ENCODE measurements at regions not wholly inside any gene's neighbourhood (a gene's known extent, or its start where the extent isn't known, plus 50 kb on each side); places are given as distances from the start of the nearest gene placed in this dataset.
"Not testable (repeated sequence)": the region's sequence is repeated elsewhere in the genome, so short reads cannot be mapped to it uniquely, and the experiment has no call there.

DNA sequence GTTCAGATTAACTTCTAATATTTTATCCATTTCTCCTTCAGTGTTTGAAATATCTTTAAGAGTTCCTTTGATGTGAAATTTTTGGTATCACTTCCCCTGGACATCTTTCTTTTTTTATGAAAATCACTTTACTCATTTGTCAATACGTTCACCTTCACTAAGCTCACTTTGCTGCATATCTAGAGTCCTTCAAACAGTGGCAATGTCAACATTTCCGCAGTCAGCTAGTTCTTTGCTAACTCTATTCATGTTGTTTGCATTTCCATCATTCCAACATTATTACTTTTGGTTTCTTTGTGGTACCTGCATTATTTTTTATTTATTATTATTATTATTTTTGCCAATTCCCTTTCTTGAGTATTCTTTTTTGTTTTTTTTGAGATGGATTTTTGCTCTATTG is 203.0 kb downstream of the GPAT3 start:
- CTCF ChIA-PET: no interaction called here
- intact Hi-C loops (cut with micrococcal nuclease; ENCODE audit: unreplicated experiment): no loop called here
- H3K9me3 Mint-ChIP-seq (ENCODE audit: low read depth, unreplicated experiment): no peaks in the 10 kb centered on the region
- DNase-seq: no peak
- H3K27me3 Mint-ChIP-seq (ENCODE audit: unreplicated experiment): peaks cover 13% of the 10 kb centered on the region
- TF ChIP-seq, protein P1, sequence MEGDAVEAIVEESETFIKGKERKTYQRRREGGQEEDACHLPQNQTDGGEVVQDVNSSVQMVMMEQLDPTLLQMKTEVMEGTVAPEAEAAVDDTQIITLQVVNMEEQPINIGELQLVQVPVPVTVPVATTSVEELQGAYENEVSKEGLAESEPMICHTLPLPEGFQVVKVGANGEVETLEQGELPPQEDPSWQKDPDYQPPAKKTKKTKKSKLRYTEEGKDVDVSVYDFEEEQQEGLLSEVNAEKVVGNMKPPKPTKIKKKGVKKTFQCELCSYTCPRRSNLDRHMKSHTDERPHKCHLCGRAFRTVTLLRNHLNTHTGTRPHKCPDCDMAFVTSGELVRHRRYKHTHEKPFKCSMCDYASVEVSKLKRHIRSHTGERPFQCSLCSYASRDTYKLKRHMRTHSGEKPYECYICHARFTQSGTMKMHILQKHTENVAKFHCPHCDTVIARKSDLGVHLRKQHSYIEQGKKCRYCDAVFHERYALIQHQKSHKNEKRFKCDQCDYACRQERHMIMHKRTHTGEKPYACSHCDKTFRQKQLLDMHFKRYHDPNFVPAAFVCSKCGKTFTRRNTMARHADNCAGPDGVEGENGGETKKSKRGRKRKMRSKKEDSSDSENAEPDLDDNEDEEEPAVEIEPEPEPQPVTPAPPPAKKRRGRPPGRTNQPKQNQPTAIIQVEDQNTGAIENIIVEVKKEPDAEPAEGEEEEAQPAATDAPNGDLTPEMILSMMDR (IDR thresholded peaks at IDR 0.05; ENCODE audit: unreplicated experiment): no peak
- no peak overlapping the region for H3K27ac Mint-ChIP-seq (ENCODE audit: unreplicated experiment)
- H3K4me3 Mint-ChIP-seq (ENCODE audit: low read depth, unreplicated experiment): no peak overlapping the region
- BruUV-seq (replicated peaks): no TSS peak
- no peaks in the 10 kb centered on the region for H3K36me3 Mint-ChIP-seq (ENCODE audit: insufficient read depth, unreplicated experiment)
- H3K4me1 Mint-ChIP-seq (ENCODE audit: low read depth, unreplicated experiment): no peaks in the 10 kb centered on the region

DNA sequence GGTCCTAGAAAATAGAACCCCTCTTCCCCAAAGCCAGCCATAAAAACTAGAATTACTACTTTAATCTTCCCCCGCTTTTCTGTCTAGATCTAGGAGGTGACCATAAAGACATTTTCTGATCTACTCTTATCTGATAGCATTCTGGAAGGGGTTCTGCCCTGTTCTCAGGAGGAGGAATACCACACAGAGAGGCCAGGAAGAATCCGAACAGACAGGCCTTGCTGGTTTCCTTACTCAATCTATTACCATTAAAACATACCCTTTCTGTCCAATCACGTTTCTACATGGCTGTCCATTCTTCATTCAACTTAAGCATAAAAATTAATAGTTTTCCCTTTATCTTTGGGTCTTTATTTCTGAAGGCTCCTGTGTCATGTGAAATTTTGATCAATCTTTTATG is 198.7 kb downstream of the GPAT3 start:
- TF ChIP-seq, protein P1 (IDR thresholded peaks at IDR 0.05; ENCODE audit: unreplicated experiment): no peak
- CTCF ChIA-PET: no interaction called here
- no TSS peak for BruUV-seq (replicated peaks)
- Mint-ChIP-seq H3K9me3 (ENCODE audit: low read depth, unreplicated experiment) (no peaks in the 10 kb centered on the region), H3K36me3 (ENCODE audit: insufficient read depth, unreplicated experiment) (no peaks in the 10 kb centered on the region), H3K4me1 (ENCODE audit: low read depth, unreplicated experiment) (no peaks in the 10 kb centered on the region), H3K27ac (ENCODE audit: unreplicated experiment) (no peak overlapping the region), H3K4me3 (ENCODE audit: low read depth, unreplicated experiment) (no peak overlapping the region), H3K27me3 (ENCODE audit: unreplicated experiment) (peaks cover 2% of the 10 kb centered on the region)
- intact Hi-C loops (cut with micrococcal nuclease; ENCODE audit: unreplicated experiment): no loop called here
- no peak for DNase-seq

- H3K27me3 Mint-ChIP-seq (ENCODE audit: unreplicated experiment): no peaks in the 10 kb centered on the region
- TF ChIP-seq, protein P1 (IDR thresholded peaks at IDR 0.05; ENCODE audit: unreplicated experiment): no peak
- DNase-seq: no peak
- no TSS peak for BruUV-seq (replicated peaks)
- H3K27ac Mint-ChIP-seq (ENCODE audit: unreplicated experiment): no peak overlapping the region
- no peaks in the 10 kb centered on the region for H3K36me3 Mint-ChIP-seq (ENCODE audit: insufficient read depth, unreplicated experiment)
- H3K9me3 Mint-ChIP-seq (ENCODE audit: low read depth, unreplicated experiment): no peaks in the 10 kb centered on the region
- no peaks in the 10 kb centered on the region for H3K4me1 Mint-ChIP-seq (ENCODE audit: low read depth, unreplicated experiment)
- CTCF ChIA-PET: no interaction called here
- no peak overlapping the region for H3K4me3 Mint-ChIP-seq (ENCODE audit: low read depth, unreplicated experiment)
- intact Hi-C loops (cut with micrococcal nuclease; ENCODE audit: unreplicated experiment): no loop called here
Observed at GRCh38 chr4:83732114-83732635, 196.3 kb downstream of the GPAT3 start.

GRCh38 chr4:83731609-83732008 is 195.7 kb downstream of the GPAT3 start:
- peak; percentile 4 for DNase-seq
- H3K4me1 Mint-ChIP-seq (ENCODE audit: low read depth, unreplicated experiment): no peaks in the 10 kb centered on the region
- CTCF ChIA-PET: no interaction called here
- H3K36me3 Mint-ChIP-seq (ENCODE audit: insufficient read depth, unreplicated experiment): no peaks in the 10 kb centered on the region
- no TSS peak for BruUV-seq (replicated peaks)
- intact Hi-C loops (cut with micrococcal nuclease; ENCODE audit: unreplicated experiment): no loop called here
- H3K27ac Mint-ChIP-seq (ENCODE audit: unreplicated experiment): no peak overlapping the region
- TF ChIP-seq, protein P1 (IDR thresholded peaks at IDR 0.05; ENCODE audit: unreplicated experiment): no peak
- no peak overlapping the region for H3K4me3 Mint-ChIP-seq (ENCODE audit: low read depth, unreplicated experiment)
- peaks cover 4% of the 10 kb centered on the region for H3K27me3 Mint-ChIP-seq (ENCODE audit: unreplicated experiment)
- H3K9me3 Mint-ChIP-seq (ENCODE audit: low read depth, unreplicated experiment): no peaks in the 10 kb centered on the region

DNA sequence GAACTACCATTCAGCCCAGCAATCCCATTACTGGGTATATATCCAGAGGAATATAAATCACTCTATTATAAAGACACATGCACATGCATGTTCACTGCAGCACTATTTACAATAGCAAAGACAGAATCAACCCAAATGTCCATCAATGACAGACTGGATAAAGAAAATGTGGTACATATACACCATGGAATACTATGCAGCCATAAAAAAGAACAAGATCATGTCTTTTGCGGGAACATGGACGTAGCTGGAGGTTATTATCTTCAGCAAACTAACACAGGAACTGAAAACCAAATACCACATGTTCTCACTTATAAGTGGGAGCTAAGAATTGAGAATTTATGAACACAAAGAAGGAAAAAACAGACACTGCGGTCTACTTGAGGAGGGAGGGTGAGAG is 195.1 kb downstream of the GPAT3 start:
- H3K9me3 Mint-ChIP-seq (ENCODE audit: low read depth, unreplicated experiment); H3K4me1 Mint-ChIP-seq (ENCODE audit: low read depth, unreplicated experiment); H3K27me3 Mint-ChIP-seq (ENCODE audit: unreplicated experiment): not testable (repeated sequence)

More for the DNA sequence above, 195.1 kb downstream of the GPAT3 start:
- H3K27ac Mint-ChIP-seq (ENCODE audit: unreplicated experiment); intact Hi-C loops (cut with micrococcal nuclease; ENCODE audit: unreplicated experiment); H3K36me3 Mint-ChIP-seq (ENCODE audit: insufficient read depth, unreplicated experiment); H3K4me3 Mint-ChIP-seq (ENCODE audit: low read depth, unreplicated experiment); BruUV-seq (replicated peaks); CTCF ChIA-PET; DNase-seq: not testable (repeated sequence)
